SHP77 treated with DMSO at 0.1 percent for 48 hours (cell line): ENCODE measurements at regions not wholly inside any gene's neighbourhood (a gene's known extent, or its start where the extent isn't known, plus 50 kb on each side); places are given as distances from the start of the nearest gene placed in this dataset.

ENCODE experiments used
- DNase-seq: peaks from one replicate; lab custom pipeline; 2025; lab: John Stamatoyannopoulos, UW

GRCh38 chr15:88403351-88403791, 63.8 kb downstream of the MRPL46 start:
- DNase-seq, result no peak

DNA sequence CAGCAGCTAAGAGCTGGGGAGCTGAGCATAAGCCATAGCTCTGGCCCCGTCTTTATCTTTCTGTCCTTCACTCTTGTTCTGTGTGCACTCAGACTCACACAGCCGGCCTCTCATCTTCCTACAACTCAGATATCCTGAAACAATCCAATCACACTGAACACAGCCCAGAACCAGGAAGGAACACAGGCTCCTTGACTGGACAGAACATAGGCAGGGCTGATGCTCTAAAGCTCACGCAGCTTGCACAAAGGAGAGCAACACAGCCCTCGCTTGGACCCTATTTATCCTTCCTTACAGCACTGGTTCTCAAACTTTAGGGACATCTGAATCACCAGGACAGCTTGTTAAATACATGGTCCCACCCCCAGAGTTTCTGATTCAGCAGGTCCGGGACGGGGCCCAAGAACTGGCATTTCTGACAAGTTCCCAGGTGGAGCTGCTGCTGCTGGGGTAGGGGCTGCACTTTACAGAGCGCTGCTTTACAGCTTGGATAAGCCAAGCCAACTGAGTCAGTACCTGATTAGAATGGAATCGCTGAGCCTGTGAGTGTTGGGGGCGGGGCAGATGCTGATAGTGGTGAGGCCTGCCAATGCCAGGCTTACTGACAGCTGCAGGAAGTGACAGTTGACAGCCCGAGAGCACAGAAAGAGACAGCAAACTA, 65.1 kb downstream of the MRPL46 start:
- no peak for DNase-seq

DNA sequence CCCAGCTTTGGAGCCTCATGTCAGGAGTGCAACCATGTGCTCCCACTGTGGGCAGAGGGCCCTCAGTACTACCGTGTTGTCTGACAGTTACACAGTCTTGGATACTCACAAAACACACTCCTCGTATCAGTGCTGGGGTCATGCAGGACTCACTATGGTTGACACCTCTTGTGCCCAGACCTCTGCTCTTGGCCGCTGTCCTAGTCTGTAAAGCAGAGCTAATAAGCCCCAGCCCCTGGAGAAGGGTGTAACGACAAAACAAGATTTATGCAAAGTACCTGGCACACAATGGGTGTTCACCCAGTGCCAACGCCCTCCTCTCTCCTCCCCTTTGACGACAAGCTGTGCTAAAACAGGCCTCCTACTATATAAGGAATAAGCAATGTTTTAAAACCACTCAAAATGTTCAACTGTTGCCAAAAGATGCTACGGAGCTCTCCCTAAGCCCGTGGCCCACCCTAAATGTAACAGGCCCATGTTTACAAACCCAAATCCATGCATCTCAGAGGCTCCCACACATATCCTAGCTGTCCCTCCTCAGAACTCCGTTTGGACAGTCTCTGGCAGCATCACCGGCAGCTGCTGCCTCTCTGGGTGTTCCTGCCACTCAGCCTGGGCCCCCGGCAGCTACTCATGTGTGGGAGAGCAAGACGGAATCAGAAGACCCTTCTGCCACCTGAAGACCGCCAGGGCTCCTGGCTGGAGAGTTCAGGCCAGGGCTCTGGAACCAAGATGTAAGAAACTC, 65.8 kb downstream of the MRPL46 start:
- DNase-seq, result no peak

DNA sequence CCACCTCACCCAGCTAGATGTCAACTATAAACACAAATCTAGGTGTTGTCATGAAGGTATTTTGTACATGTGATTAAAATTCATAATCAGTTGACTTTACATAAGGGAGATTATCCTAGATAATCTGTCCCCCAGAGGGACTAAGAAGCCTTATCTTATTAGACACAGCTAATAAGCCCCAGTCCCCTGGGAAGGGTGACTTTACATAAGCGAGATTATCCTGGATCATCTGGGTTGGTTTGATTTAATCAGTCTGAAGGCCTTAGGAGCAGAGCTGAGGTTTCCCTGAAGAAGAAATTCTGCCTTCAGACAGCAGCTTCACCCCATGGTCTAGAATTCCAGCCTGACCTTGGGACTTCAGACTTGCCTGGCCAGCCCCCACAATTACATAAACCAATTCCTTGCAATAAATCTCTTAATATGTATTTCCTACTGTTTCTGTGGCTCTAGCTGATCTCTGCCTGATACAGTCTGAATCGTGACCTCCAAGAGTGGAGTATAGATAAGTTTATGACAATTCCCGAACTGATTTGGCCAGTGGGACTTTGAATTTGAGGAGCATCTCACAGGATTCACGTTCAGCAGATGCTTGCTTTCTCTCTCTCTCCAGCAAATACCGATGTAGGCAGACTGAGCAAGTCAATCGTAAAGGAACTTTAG, 66.5 kb downstream of the MRPL46 start:
- no peak for DNase-seq

- no peak for DNase-seq
Observed at GRCh38 chr15:88400084-88400483, 67.1 kb downstream of the MRPL46 start.

DNA sequence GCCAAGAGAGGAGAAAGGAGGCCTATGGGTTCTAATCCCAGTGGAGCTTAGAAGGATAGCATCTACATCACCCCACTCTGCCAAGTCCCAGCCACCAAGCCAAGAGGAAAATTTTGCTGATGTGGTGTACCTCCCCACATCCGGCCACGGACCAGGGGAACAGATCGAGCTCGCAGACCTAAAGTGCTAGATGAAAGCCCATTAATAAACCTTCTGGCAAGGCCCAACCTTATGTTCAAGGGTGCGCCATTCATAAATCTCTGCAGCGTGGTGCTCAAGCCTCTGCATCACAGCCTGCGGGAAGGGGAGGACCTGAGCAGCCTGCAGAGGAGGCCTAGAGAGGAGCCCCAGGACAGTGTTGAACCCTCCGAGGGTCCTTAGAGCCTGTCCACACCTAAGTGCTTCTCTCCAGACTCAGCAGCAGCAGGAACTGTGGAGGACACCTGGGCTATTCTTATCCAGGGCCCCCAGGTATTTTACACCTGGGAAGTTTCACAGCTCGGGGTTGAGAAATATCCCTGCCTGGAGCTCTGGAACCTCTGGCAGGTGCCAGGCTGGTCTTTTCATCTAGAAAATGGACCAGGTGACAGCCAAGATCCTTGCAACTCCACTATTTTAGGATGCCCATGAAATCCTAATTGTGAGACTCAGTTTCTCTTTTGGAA, 68.0 kb downstream of the MRPL46 start:
- DNase-seq, result no peak

- no peak for DNase-seq
Observed at GRCh38 chr15:88398011-88398410, 69.2 kb downstream of the MRPL46 start.

DNA sequence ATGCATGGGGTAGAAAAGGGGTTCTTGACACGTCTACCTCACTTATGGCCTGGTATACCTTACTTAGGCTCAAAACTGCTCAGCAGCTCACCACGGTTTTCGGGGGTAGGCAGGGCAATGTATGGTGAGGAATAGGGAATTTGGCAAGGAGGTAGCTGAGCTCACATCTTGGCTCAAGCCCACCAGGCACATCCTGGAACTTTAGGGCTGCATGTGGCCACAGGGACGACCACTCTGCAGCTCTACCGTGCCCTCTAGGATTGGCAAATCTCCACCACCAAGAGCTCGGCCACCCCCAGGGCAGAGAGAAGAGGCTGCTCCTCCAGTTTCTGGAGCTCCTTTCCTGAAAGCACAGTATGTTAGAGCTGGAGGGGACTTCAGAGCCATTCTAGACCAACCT, 69.7 kb downstream of the MRPL46 start:
- DNase-seq, result no peak

- no peak for DNase-seq
Observed at GRCh38 chr15:88395872-88396781, 71.1 kb downstream of the MRPL46 start.

DNA sequence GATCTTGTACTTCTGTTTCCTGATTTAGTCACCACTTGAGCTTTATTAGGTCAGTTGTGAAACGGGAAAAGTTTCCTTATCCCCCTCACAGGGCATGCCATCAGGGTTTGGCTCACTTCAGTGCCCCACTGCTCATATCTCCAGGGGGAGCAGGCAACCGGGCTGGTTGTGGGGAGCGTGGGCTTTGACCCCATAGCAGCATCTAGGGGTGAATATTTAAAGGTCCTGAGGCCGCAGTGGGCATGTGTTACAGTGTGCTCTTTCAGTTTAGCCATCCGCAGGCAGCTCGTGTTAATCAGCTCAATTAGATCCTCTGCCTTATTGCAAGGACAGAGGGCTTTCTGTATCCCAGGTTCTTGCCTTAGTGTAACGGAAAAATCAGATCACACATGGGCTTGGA, 71.9 kb downstream of the MRPL46 start:
- no peak for DNase-seq

DNA sequence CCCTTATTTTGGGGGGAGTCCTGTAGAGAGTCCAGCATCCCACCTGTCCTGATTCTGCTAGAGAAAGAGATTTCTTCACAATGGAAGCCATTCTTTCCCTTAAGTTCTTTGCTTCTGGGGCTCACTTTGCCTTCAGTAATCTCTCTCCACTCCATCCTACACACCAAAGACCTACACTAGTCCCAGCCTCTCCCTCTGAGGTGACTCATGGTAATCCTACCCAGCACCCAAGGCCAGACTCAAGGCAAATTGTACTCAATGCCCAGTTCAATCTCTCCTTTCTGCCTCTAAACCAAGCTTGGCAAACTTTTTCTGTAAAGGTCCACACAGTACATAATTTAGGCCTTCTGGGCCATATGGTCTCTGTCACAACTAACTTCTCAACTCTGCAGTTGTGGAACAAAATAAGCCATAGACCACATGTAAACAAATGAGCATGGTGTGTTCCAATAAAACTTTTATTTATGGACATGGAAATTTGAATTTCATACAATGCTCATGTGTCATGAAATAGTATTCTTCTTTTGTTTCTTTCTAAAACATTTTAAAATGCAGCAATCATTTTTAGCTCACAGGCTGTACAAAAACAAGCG, 72.5 kb downstream of the MRPL46 start:
- no peak for DNase-seq

DNA sequence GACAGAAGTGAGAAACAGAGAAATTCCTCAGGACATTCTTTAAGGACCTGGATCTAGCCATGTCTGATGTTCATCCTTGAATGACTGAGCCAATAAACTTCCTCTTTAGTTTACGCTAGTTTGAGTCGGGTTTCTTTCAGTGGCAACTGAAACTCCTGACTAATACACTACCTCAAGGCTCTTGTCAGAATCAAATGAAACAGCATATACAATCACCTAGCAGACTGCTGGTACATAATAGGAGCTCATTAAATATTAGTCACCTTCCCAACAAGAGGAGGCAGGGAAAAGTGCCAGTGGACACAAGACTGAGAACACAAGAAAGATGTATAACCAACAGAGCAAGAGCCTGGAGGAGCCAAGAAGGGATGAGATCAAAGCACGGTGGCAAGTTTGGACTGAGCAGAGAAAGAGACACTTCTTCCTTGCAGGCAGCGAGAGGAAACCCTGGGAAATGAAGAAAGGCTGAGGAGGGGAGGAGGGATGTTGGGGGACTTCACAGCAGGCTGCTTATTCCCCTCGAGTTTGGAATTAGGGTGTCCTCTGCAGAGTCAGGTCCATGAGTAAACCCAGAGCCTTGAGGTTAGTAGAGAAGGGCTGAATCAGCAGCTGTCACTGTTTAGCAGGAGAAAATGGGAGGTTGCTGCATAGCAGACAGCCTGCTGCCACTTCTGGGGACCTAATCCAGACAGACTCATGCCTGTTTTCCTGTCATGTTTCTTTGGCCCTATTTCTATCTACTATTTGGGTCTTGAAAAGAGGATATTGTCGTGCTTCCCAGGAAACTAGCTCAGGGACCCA, 73.3 kb downstream of the MRPL46 start:
- no peak for DNase-seq

- no peak for DNase-seq
Observed at GRCh38 chr15:88391700-88392099, 75.5 kb downstream of the MRPL46 start.

GRCh38 chr15:88391006-88391405, 76.2 kb downstream of the MRPL46 start:
- no peak for DNase-seq

- no peak for DNase-seq
Observed at GRCh38 chr15:88390164-88390901, 76.9 kb downstream of the MRPL46 start.

DNA sequence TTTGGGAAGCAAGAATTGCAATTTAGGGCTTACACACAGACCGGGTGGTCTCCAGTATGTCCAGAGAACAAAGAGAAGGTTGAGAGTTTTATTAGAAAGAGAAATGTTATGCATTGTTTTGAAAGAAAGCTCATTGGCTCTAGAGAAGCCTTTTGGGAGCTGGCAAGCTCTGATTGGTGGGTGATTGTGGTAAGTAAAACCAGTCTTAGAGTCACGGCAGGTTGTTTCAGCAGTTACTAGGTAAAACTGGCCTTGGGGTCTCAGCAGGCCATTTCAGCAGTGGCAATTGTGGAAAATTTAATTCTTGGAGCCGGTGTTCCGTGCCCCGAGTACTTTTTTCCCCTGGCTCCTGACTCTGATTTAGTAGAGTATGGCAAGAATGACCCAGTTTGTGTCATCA, 78.1 kb downstream of the MRPL46 start:
- DNase-seq, result no peak

DNA sequence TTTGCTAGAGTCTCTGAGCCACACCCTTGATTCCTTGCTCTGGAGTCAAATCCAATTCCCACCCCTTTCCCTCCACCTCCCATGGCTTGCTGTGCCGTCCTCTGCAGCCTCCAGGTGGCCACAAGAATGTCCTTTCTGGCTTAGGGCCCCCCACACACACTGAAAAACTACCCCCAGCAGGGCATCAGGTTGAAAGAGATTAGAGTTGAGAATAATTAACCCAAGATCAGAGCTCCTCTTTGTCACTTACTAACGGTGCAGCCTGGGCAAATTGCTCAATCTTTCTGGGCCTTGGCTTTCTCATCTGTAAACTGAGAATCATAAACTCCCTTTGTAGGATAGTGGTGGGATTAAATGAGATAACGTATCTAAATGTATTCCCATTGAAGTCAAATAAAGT, 78.5 kb downstream of the MRPL46 start:
- no peak for DNase-seq

DNA sequence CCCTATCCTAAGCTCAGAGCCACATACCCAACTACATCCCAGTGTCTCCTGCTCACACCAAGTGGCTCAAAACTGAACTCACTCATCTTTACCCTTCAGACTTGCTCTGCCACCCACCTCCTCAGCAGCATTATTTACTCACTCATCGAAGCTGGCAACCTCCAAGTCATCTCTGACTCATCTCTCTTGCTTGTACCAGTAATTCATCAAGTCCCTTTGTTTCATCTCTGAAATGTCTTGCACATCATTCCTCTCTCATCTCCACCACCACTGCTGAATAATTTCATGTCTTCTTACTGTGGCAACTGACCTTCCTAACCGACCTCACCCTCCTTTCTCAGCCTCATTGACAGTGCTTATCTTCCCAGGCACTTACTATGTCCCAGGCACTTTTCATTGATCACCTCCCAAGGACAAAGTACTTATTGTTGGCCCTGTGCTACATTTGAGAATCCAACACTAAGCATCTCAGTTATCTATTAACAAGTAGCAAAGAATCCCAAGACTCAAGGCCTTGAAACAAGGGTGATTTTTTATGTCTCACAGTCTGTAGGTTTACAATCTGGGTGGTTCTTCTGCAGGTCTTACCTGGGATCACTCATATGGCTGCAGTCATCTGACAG, 82.0 kb downstream of the MRPL46 start:
- DNase-seq, result no peak

DNA sequence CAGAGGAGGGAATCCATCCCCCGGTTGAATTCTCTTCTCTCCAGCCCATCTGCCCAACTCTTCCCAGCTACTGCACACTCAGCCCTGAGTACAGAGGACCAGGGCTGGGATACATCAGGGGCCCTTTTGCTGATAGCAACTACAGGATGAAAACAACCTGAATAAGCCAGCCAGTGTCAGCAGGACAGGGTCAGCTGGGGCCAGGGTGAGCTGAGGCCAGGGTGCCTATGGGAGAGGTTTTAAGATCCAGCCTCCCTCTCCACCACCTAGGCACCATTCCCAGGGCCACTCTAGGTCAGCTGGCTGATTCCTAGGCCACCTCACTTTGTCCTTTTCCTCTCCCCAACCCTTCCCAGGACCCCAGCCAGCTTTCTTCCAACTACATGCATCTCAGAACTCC, 83.8 kb downstream of the MRPL46 start:
- no peak for DNase-seq
